ENCODE measurements at regions not wholly inside any gene's neighbourhood (a gene's known extent, or its start where the extent isn't known, plus 50 kb on each side); places are given as distances from the start of the nearest gene placed in this dataset.

- H2BK15ac ChIP-seq (ENCODE audit: low read length) = no peak overlapping the region
Measured at GRCh38 chr4:128510850-128511249, 223.2 kb upstream of the PGRMC2 start.

GRCh38 chr4:128502818-128503527 is 215.4 kb upstream of the PGRMC2 start:
- Histone ChIP-seq H3K4me1 (ENCODE audit: control insufficient read depth in 2 of 2, insufficient read depth in 1 of 2, low read depth in 1 of 2, low read length in 2 of 2) (no peaks in the 10 kb centered on the region), H4K8ac (ENCODE audit: low read depth, low read length) (no peak overlapping the region), H2BK5ac (ENCODE audit: low read length) (no peak overlapping the region), H2AFZ (ENCODE audit: low read length) (no peak overlapping the region), H2BK12ac (ENCODE audit: low read length) (no peak overlapping the region), H3K4me3 (ENCODE audit: low read length in 2 of 2) (no peak overlapping the region), H4K91ac (ENCODE audit: low read depth, low read length, poor library complexity) (no peak overlapping the region), H3K79me1 (ENCODE audit: low read depth, low read length) (no peaks in the 10 kb centered on the region), H3K9me3 (replicated peaks in 1 of 2; ENCODE audit: control insufficient read depth in 2 of 2, insufficient read depth in 1 of 2, low read depth in 1 of 2, low read length in 2 of 2) (peaks cover 11 to 14% of the 10 kb centered on the region in 2 donors), H2AK5ac (ENCODE audit: low read depth, low read length) (no peak overlapping the region), H3K9ac (ENCODE audit: low read depth, low read length, poor library complexity) (no peak overlapping the region), H3K14ac (ENCODE audit: low read length) (no peak overlapping the region), H3K27me3 (ENCODE audit: control insufficient read depth in 3 of 3, insufficient read depth in 3 of 3, low read depth in 1 of 3, low read length in 3 of 3) (no peaks in the 10 kb centered on the region), H2BK120ac (ENCODE audit: low read depth, low read length) (no peak overlapping the region), H3K4me2 (ENCODE audit: insufficient read depth, low read length, poor library complexity, severe bottlenecking) (no peak overlapping the region), H2BK15ac (ENCODE audit: low read length) (no peak overlapping the region), H3K23ac (ENCODE audit: low read depth, low read length, poor library complexity) (no peak overlapping the region), H3K27ac (replicated peaks; ENCODE audit: low read length) (no peak overlapping the region), H3K36me3 (replicated peaks in 1 of 2; ENCODE audit: control insufficient read depth in 2 of 2, insufficient read depth in 2 of 2, low read length in 2 of 2) (no peaks in the 10 kb centered on the region), H3K4ac (ENCODE audit: low read length) (no peak overlapping the region), H3K18ac (ENCODE audit: low read length) (no peak overlapping the region)
- DNase-seq (ENCODE audit: low spot score) = no peak
- no CpG with 5 or more reads among the region's 1 CpG for WGBS, 2 donors (ENCODE audit: extremely low coverage in 2 of 2, insufficient read length in 2 of 2, insufficient replicate concordance in 1 of 2)

More at GRCh38 chr4:128510850-128511249, 223.2 kb upstream of the PGRMC2 start:
- Histone ChIP-seq H3K4me3 (ENCODE audit: low read length in 2 of 2) (no peak overlapping the region), H3K23ac (ENCODE audit: low read depth, low read length, poor library complexity) (no peak overlapping the region), H3K36me3 (replicated peaks in 1 of 2; ENCODE audit: control insufficient read depth in 2 of 2, insufficient read depth in 2 of 2, low read length in 2 of 2) (no peaks in the 10 kb centered on the region), H2AFZ (ENCODE audit: low read length) (no peak overlapping the region), H2AK5ac (ENCODE audit: low read depth, low read length) (no peak overlapping the region), H2BK12ac (ENCODE audit: low read length) (no peak overlapping the region), H3K27ac (replicated peaks; ENCODE audit: low read length) (no peak overlapping the region), H4K91ac (ENCODE audit: low read depth, low read length, poor library complexity) (no peak overlapping the region), H3K9me3 (replicated peaks in 1 of 2; ENCODE audit: control insufficient read depth in 2 of 2, insufficient read depth in 1 of 2, low read depth in 1 of 2, low read length in 2 of 2) (peaks cover 0 to 7% of the 10 kb centered on the region in 2 donors), H4K8ac (ENCODE audit: low read depth, low read length) (no peak overlapping the region), H2BK120ac (ENCODE audit: low read depth, low read length) (no peak overlapping the region), H3K9ac (ENCODE audit: low read depth, low read length, poor library complexity) (no peak overlapping the region), H3K4me2 (ENCODE audit: insufficient read depth, low read length, poor library complexity, severe bottlenecking) (no peak overlapping the region), H3K4me1 (ENCODE audit: control insufficient read depth in 2 of 2, insufficient read depth in 1 of 2, low read depth in 1 of 2, low read length in 2 of 2) (peaks cover 2 to 5% of the 10 kb centered on the region in 2 donors), H3K18ac (ENCODE audit: low read length) (no peak overlapping the region), H3K14ac (ENCODE audit: low read length) (no peak overlapping the region), H3K79me1 (ENCODE audit: low read depth, low read length) (no peaks in the 10 kb centered on the region), H3K4ac (ENCODE audit: low read length) (no peak overlapping the region), H2BK5ac (ENCODE audit: low read length) (no peak overlapping the region), H3K27me3 (ENCODE audit: control insufficient read depth in 3 of 3, insufficient read depth in 3 of 3, low read depth in 1 of 3, low read length in 3 of 3) (no peaks in the 10 kb centered on the region)
- WGBS, 2 donors (ENCODE audit: extremely low coverage in 2 of 2, insufficient read length in 2 of 2, insufficient replicate concordance in 1 of 2) = no CpG with 5 or more reads among the region's 2 CpGs
- DNase-seq (ENCODE audit: low spot score) = no peak

- H3K79me1 ChIP-seq (ENCODE audit: low read depth, low read length) = no peaks in the 10 kb centered on the region
- no peak overlapping the region for H3K23ac ChIP-seq (ENCODE audit: low read depth, low read length, poor library complexity)
- H3K4ac ChIP-seq (ENCODE audit: low read length) = no peak overlapping the region
- H4K8ac ChIP-seq (ENCODE audit: low read depth, low read length) = no peak overlapping the region
- H2AK5ac ChIP-seq (ENCODE audit: low read depth, low read length) = no peak overlapping the region
- H3K14ac ChIP-seq (ENCODE audit: low read length) = no peak overlapping the region
- no peak overlapping the region for H4K91ac ChIP-seq (ENCODE audit: low read depth, low read length, poor library complexity)
- no peak overlapping the region for H3K18ac ChIP-seq (ENCODE audit: low read length)
- no peak overlapping the region for H3K9ac ChIP-seq (ENCODE audit: low read depth, low read length, poor library complexity)
- H3K27ac ChIP-seq (replicated peaks; ENCODE audit: low read length) = no peak overlapping the region
- H2BK120ac ChIP-seq (ENCODE audit: low read depth, low read length) = no peak overlapping the region
- no peaks in the 10 kb centered on the region for H3K4me1 ChIP-seq (ENCODE audit: control insufficient read depth in 2 of 2, insufficient read depth in 1 of 2, low read depth in 1 of 2, low read length in 2 of 2)
- no peak overlapping the region for H2BK15ac ChIP-seq (ENCODE audit: low read length)
- H3K4me3 ChIP-seq (ENCODE audit: low read length in 2 of 2) = peak overlapping the region in 1 of 2 donors; percentile 19
- peaks cover 0 to 2% of the 10 kb centered on the region in 2 donors for H3K36me3 ChIP-seq (replicated peaks in 1 of 2; ENCODE audit: control insufficient read depth in 2 of 2, insufficient read depth in 2 of 2, low read length in 2 of 2)
- DNase-seq (ENCODE audit: low spot score) = no peak
- no peak overlapping the region for H2BK5ac ChIP-seq (ENCODE audit: low read length)
- no peak overlapping the region for H2AFZ ChIP-seq (ENCODE audit: low read length)
- no peaks in the 10 kb centered on the region for H3K27me3 ChIP-seq (ENCODE audit: control insufficient read depth in 3 of 3, insufficient read depth in 3 of 3, low read depth in 1 of 3, low read length in 3 of 3)
- H3K9me3 ChIP-seq (replicated peaks in 1 of 2; ENCODE audit: control insufficient read depth in 2 of 2, insufficient read depth in 1 of 2, low read depth in 1 of 2, low read length in 2 of 2) = peaks cover 15 to 17% of the 10 kb centered on the region in 2 donors
- WGBS, 2 donors (ENCODE audit: extremely low coverage in 2 of 2, insufficient read length in 2 of 2, insufficient replicate concordance in 1 of 2) = no CpG with 5 or more reads among the region's 3 CpGs
- no peak overlapping the region for H2BK12ac ChIP-seq (ENCODE audit: low read length)
- H3K4me2 ChIP-seq (ENCODE audit: insufficient read depth, low read length, poor library complexity, severe bottlenecking) = no peak overlapping the region
Measured at GRCh38 chr4:128501239-128501638, 213.6 kb upstream of the PGRMC2 start.

GRCh38 chr4:128488055-128488705 is 200.6 kb upstream of the PGRMC2 start:
- H4K8ac ChIP-seq (ENCODE audit: low read depth, low read length) = no peak overlapping the region
- no CpG with 5 or more reads among the region's 3 CpGs for WGBS, 2 donors (ENCODE audit: extremely low coverage in 2 of 2, insufficient read length in 2 of 2, insufficient replicate concordance in 1 of 2)
- no peaks in the 10 kb centered on the region for H3K9me3 ChIP-seq (replicated peaks in 1 of 2; ENCODE audit: control insufficient read depth in 2 of 2, insufficient read depth in 1 of 2, low read depth in 1 of 2, low read length in 2 of 2)
- H2BK15ac ChIP-seq (ENCODE audit: low read length) = no peak overlapping the region
- no peak overlapping the region for H3K27ac ChIP-seq (replicated peaks; ENCODE audit: low read length)
- no peaks in the 10 kb centered on the region for H3K27me3 ChIP-seq (ENCODE audit: control insufficient read depth in 3 of 3, insufficient read depth in 3 of 3, low read depth in 1 of 3, low read length in 3 of 3)
- peaks cover 0 to under 1% of the 10 kb centered on the region in 2 donors for H3K4me1 ChIP-seq (ENCODE audit: control insufficient read depth in 2 of 2, insufficient read depth in 1 of 2, low read depth in 1 of 2, low read length in 2 of 2)
- no peak overlapping the region for H3K9ac ChIP-seq (ENCODE audit: low read depth, low read length, poor library complexity)
- no peaks in the 10 kb centered on the region for H3K36me3 ChIP-seq (replicated peaks in 1 of 2; ENCODE audit: control insufficient read depth in 2 of 2, insufficient read depth in 2 of 2, low read length in 2 of 2)
- H3K4me3 ChIP-seq (ENCODE audit: low read length in 2 of 2) = no peak overlapping the region
- no peak overlapping the region for H3K14ac ChIP-seq (ENCODE audit: low read length)
- no peak overlapping the region for H3K4ac ChIP-seq (ENCODE audit: low read length)
- H3K4me2 ChIP-seq (ENCODE audit: insufficient read depth, low read length, poor library complexity, severe bottlenecking) = no peak overlapping the region
- H4K91ac ChIP-seq (ENCODE audit: low read depth, low read length, poor library complexity) = no peak overlapping the region
- no peak for DNase-seq (ENCODE audit: low spot score)
- H2BK5ac ChIP-seq (ENCODE audit: low read length) = no peak overlapping the region
- no peak overlapping the region for H2BK120ac ChIP-seq (ENCODE audit: low read depth, low read length)
- no peak overlapping the region for H2AK5ac ChIP-seq (ENCODE audit: low read depth, low read length)
- H2BK12ac ChIP-seq (ENCODE audit: low read length) = no peak overlapping the region
- H3K23ac ChIP-seq (ENCODE audit: low read depth, low read length, poor library complexity) = no peak overlapping the region
- H2AFZ ChIP-seq (ENCODE audit: low read length) = no peak overlapping the region
- no peak overlapping the region for H3K18ac ChIP-seq (ENCODE audit: low read length)
- no peaks in the 10 kb centered on the region for H3K79me1 ChIP-seq (ENCODE audit: low read depth, low read length)

Measured in neuronal stem cell (in vitro differentiated cells).